Gastrocnemius medialis (tissue), 4 donors: ENCODE measurements at regions not wholly inside any gene's neighbourhood (a gene's known extent, or its start where the extent isn't known, plus 50 kb on each side); places are given as distances from the start of the nearest gene placed in this dataset.

Experiments
- POLR2A ChIP-seq, 2 donors: fragments of 450-650 bp; IDR thresholded peaks; one replicate each; pipeline ENCODE4 v1.6.1; 2017; ENCODE audit warnings: antibody characterized with exemption in 2 of 2, mild to moderate bottlenecking in 2 of 2, moderate library complexity in 2 of 2
- TF ChIP-seq, protein P1 (sequence below), 5 experiments: fragments of 450-650 bp in 3 of 5; fragments of 200-600 bp in 2 of 5; sonication (generic) in 2 of 5; IDR thresholded peaks in 4 of 5; conservative IDR thresholded peaks in 1 of 5; 1 replicate in 4 of 5; 2 replicates in 1 of 5; pipeline ENCODE4 v1.5.1; 2016 to 2019; ENCODE audit warnings: antibody characterized with exemption in 5 of 5, mild to moderate bottlenecking in 3 of 5, moderate library complexity in 3 of 5

DNA sequence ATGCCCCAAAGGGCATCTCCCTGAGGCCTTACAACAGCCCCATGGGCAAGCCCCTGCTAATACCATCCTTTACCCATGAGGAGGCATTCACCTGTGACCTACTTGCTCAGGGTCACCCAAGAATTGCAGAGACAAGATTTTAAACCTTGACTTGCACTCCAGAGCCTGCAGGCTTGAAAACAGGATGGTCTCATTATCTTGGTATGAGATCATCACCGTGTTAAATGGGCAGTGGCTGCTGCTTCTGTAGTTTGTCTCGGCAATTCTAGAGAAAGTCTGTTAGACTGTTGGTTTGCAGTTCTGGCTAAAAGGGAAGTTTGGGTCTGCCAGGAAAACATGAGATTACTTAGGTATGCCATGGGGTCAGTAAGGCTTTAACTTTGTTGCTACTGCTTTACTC is 698.9 kb downstream of the GALR1 start:
- TF ChIP-seq POLR2A (IDR thresholded peaks at IDR 0.05), result no peak
- TF ChIP-seq, protein P1, sequence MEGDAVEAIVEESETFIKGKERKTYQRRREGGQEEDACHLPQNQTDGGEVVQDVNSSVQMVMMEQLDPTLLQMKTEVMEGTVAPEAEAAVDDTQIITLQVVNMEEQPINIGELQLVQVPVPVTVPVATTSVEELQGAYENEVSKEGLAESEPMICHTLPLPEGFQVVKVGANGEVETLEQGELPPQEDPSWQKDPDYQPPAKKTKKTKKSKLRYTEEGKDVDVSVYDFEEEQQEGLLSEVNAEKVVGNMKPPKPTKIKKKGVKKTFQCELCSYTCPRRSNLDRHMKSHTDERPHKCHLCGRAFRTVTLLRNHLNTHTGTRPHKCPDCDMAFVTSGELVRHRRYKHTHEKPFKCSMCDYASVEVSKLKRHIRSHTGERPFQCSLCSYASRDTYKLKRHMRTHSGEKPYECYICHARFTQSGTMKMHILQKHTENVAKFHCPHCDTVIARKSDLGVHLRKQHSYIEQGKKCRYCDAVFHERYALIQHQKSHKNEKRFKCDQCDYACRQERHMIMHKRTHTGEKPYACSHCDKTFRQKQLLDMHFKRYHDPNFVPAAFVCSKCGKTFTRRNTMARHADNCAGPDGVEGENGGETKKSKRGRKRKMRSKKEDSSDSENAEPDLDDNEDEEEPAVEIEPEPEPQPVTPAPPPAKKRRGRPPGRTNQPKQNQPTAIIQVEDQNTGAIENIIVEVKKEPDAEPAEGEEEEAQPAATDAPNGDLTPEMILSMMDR (IDR thresholded peaks at IDR 0.05 in 4 of 5, conservative IDR thresholded peaks at IDR 0.05 in 1 of 5), result no peak
